ENCODE measurements at regions not wholly inside any gene's neighbourhood (a gene's known extent, or its start where the extent isn't known, plus 50 kb on each side); places are given as distances from the start of the nearest gene placed in this dataset.

DNA sequence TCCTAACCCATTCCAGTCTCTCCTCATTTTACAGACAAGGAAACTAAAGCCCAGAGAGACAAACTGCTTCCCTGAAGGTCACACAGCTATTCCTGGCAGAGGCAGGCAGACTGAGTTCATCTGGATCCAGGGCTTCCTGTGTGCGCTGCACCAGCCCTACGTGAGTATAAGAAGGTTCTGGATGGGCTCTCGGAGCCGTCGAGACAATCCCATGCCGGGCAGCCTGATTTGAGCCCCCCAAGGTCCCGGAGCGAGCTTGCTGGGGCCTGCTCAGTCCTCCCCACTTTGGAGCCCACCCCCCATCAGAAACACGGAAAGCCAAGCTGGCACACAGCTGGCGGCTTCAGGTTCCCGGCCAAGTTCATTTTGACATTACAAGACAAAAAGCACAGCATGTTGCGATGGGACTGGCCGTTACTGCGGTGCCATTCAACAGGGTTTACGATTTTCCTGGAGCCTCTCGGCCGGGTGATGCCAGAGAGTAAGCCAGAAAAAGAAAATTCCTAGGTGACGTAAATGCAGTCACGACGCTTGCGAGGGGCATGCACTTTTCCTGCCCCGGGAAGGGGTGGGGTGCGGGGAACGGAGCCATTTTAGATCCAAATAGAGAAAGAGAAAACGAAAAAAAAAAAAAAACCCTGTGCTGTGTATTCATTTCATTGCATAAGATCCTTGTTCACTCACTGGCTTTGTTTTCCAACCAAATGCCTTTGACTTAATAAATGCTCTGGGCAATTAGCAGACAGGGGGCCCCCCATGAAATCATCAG, 167.1 kb upstream of the FOXF1 start:
- Histone ChIP-seq H3K4me3 (peak overlapping the region in 6 of 10 donors; percentile 5 to 28 (median 14)), H3K4me1 (peaks cover 0 to 18% (median 16%) of the 10 kb centered on the region in 9 donors), H3K27ac (peak overlapping the region in 6 of 10 donors; percentile 18 to 65 (median 48)), H3K27me3 (peaks cover 0 to 75% (median 64%) of the 10 kb centered on the region in 7 donors), H3K36me3 (no peaks in the 10 kb centered on the region), H3K9me3 (no peaks in the 10 kb centered on the region)
- WGBS, 2 donors: 19 to 23% methylated on average over 25 of the region's 25 CpGs
- peak in 7 of 8 donors; percentile 32 to 85 (median 72) for ATAC-seq
- TF ChIP-seq, protein P1, sequence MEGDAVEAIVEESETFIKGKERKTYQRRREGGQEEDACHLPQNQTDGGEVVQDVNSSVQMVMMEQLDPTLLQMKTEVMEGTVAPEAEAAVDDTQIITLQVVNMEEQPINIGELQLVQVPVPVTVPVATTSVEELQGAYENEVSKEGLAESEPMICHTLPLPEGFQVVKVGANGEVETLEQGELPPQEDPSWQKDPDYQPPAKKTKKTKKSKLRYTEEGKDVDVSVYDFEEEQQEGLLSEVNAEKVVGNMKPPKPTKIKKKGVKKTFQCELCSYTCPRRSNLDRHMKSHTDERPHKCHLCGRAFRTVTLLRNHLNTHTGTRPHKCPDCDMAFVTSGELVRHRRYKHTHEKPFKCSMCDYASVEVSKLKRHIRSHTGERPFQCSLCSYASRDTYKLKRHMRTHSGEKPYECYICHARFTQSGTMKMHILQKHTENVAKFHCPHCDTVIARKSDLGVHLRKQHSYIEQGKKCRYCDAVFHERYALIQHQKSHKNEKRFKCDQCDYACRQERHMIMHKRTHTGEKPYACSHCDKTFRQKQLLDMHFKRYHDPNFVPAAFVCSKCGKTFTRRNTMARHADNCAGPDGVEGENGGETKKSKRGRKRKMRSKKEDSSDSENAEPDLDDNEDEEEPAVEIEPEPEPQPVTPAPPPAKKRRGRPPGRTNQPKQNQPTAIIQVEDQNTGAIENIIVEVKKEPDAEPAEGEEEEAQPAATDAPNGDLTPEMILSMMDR (IDR thresholded peaks at IDR 0.05): no peak
- intact Hi-C loops (cut with DNase I): loop anchor here in 5 of 10 donors (2.0 to 5.0 kb wide), 3 partner anchors 174 to 271 kb away; no protein-coding TSS in a partner anchor
- DNase-seq: peak; percentile 41 to 48

DNA sequence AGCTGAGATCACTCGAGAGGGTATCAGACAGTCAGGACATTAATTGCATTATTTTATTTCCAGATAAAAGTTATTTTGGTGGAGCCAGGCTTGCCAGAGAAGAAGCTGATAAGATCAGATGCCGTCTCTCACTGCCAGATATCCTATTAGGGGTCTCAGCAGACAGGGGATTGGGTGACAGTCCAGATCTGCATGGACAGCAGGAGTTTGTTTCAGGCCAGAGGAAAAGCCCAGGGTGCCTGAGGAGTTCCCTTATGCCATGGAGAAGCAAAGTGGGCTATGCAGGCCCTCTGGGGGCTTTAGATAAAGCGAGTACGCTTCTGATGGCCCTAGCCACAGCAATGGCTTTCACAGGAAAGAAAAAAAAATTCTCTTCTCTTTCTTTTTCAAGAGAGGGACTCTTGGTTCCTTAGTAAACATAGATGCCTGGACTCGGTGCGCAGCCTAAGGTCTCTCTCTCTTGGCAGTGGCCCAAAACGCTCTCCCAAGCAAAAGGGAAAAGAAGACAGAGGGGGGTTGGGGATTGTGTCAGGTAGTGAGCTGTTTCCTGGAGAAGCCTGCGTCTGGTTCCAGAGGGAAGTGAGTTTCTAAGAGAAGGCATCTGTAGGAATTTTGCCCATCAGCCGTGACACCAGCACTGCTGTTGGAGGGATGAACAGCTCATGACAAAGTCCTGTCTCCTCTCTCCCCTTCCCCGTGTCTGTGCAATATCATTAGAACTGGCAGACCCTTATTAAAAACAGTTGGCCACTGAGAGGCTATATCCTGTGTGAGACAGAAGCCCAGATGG, 166.3 kb upstream of the FOXF1 start:
- Histone ChIP-seq H3K4me1 (peaks cover 0 to 18% (median 16%) of the 10 kb centered on the region in 9 donors), H3K27ac (peak overlapping the region in 1 of 10 donors; percentile 39), H3K27me3 (peaks cover 0 to 81% (median 70%) of the 10 kb centered on the region in 7 donors), H3K4me3 (peak overlapping the region in 6 of 10 donors; percentile 5 to 28 (median 14)), H3K36me3 (no peaks in the 10 kb centered on the region), H3K9me3 (no peaks in the 10 kb centered on the region)
- 18 to 23% methylated on average over 10 of the region's 10 CpGs for WGBS, 2 donors
- intact Hi-C loops (cut with DNase I): loop anchor here in 5 of 10 donors (2.0 to 5.0 kb wide), 3 partner anchors 173 to 272 kb away; no protein-coding TSS in a partner anchor
- no peak for DNase-seq
- TF ChIP-seq, protein P1 (IDR thresholded peaks at IDR 0.05): no peak
- ATAC-seq: no peak

- Histone ChIP-seq H3K27me3 (peaks cover 0 to 82% (median 75%) of the 10 kb centered on the region in 7 donors), H3K27ac (no peak overlapping the region), H3K36me3 (no peaks in the 10 kb centered on the region), H3K9me3 (no peaks in the 10 kb centered on the region), H3K4me3 (no peak overlapping the region), H3K4me1 (peaks cover 0 to 18% (median 16%) of the 10 kb centered on the region in 9 donors)
- intact Hi-C loops (cut with DNase I): loop anchor here in 4 of 10 donors (5.0 kb wide), 2 partner anchors 173 to 272 kb away; no protein-coding TSS in a partner anchor
- TF ChIP-seq, protein P1 (IDR thresholded peaks at IDR 0.05): no peak
- ATAC-seq (no peak), DNase-seq (no peak)
- WGBS, 2 donors: 78 to 79% methylated on average over 7 of the region's 7 CpGs
Measured at GRCh38 chr16:86344586-86344871, 165.8 kb upstream of the FOXF1 start.

- Histone ChIP-seq H3K27me3 (peaks cover 0 to 83% (median 79%) of the 10 kb centered on the region in 7 donors), H3K9me3 (no peaks in the 10 kb centered on the region), H3K27ac (no peak overlapping the region), H3K36me3 (no peaks in the 10 kb centered on the region), H3K4me1 (peaks cover 0 to 18% (median 16%) of the 10 kb centered on the region in 9 donors), H3K4me3 (no peak overlapping the region)
- TF ChIP-seq, protein P1 (IDR thresholded peaks at IDR 0.05): no peak
- ATAC-seq: no peak
- WGBS, 2 donors: 75 to 79% methylated on average over 5 of the region's 5 CpGs
- intact Hi-C loops (cut with DNase I): loop anchor here in 4 of 10 donors (5.0 kb wide), 2 partner anchors 172 to 273 kb away; no protein-coding TSS in a partner anchor
- no peak for DNase-seq
Measured at GRCh38 chr16:86344881-86345280, 165.4 kb upstream of the FOXF1 start.

Measured in heart right ventricle (tissue), 16 donors.